ENCODE measurements at regions not wholly inside any gene's neighbourhood (a gene's known extent, or its start where the extent isn't known, plus 50 kb on each side); places are given as distances from the start of the nearest gene placed in this dataset.

DNA sequence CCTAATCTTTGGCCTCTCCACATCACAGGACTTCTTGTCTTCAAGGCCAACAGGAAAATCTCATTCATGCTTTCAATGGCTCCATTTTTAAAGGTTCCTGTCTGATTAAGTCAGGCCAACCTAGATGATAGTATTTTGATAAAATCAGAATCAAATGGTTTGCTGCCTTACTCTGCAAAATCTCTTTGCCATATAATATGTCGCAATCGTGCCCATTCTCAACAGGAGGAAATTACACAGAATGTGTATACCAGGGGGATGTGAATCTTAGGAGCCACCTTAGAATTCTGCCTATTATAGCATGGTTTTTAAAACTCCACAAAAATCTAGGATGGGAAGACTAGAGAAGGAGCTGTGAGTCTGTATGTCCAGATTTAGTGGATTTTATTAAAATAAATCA, 612.9 kb upstream of the MAN1A1 start:
- no peak for TF ChIP-seq EZH2 (IDR thresholded peaks at IDR 0.05; ENCODE audit: low read length)
- TF ChIP-seq, protein P1, sequence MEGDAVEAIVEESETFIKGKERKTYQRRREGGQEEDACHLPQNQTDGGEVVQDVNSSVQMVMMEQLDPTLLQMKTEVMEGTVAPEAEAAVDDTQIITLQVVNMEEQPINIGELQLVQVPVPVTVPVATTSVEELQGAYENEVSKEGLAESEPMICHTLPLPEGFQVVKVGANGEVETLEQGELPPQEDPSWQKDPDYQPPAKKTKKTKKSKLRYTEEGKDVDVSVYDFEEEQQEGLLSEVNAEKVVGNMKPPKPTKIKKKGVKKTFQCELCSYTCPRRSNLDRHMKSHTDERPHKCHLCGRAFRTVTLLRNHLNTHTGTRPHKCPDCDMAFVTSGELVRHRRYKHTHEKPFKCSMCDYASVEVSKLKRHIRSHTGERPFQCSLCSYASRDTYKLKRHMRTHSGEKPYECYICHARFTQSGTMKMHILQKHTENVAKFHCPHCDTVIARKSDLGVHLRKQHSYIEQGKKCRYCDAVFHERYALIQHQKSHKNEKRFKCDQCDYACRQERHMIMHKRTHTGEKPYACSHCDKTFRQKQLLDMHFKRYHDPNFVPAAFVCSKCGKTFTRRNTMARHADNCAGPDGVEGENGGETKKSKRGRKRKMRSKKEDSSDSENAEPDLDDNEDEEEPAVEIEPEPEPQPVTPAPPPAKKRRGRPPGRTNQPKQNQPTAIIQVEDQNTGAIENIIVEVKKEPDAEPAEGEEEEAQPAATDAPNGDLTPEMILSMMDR (optimal IDR thresholded peaks at IDR 0.05 in 1 of 3, IDR thresholded peaks at IDR 0.05 in 1 of 3, conservative IDR thresholded peaks at IDR 0.05 in 1 of 3; ENCODE audit: extremely low read depth in 1 of 3, insufficient read depth in 2 of 3, low read length in 3 of 3): no peak
- H3K27me3 ChIP-seq (ENCODE audit: control insufficient read depth, extremely low read depth, insufficient read depth, low read length): no peaks in the 10 kb centered on the region
- dilution Hi-C loops (cut with MboI; ENCODE audit: extremely low pct_ligation_motif_present, low sequenced_read_pairs): no loop called here
- no peaks in the 10 kb centered on the region for H3K9me3 ChIP-seq (ENCODE audit: control insufficient read depth, low read depth, low read length)
- no peak overlapping the region for H2AFZ ChIP-seq (ENCODE audit: control insufficient read depth, low read length)
- H3K9me1 ChIP-seq (ENCODE audit: control insufficient read depth, extremely low read depth, insufficient read depth, low read length): no peaks in the 10 kb centered on the region
- H3K79me2 ChIP-seq (ENCODE audit: control insufficient read depth, insufficient read depth, low read length): no peaks in the 10 kb centered on the region
- DNase-seq (ENCODE audit: low read depth, low spot score): no peak
- H3K4me1 ChIP-seq (ENCODE audit: control insufficient read depth, extremely low read depth, insufficient read depth, low read length): no peaks in the 10 kb centered on the region
- no peak overlapping the region for H3K9ac ChIP-seq (ENCODE audit: control insufficient read depth, extremely low read depth, insufficient read depth, low read length)
- no peak overlapping the region for H3K4me3 ChIP-seq (ENCODE audit: control insufficient read depth in 2 of 3, extremely low read depth in 1 of 3, insufficient read depth in 2 of 3, low read depth in 1 of 3, low read length in 3 of 3)
- FAIRE-seq: no peak
- H4K20me1 ChIP-seq (ENCODE audit: control insufficient read depth, extremely low read depth, insufficient read depth, low read length): no peaks in the 10 kb centered on the region
- H3K4me2 ChIP-seq (ENCODE audit: control insufficient read depth, extremely low read depth, insufficient read depth, low read depth, low read length): no peak overlapping the region
- H3K27ac ChIP-seq (ENCODE audit: control insufficient read depth, insufficient read depth, low read length): no peak overlapping the region
- H3K36me3 ChIP-seq (ENCODE audit: control insufficient read depth in 2 of 2, extremely low read depth in 1 of 2, insufficient read depth in 2 of 2, low read length in 2 of 2): no peaks in the 10 kb centered on the region

GRCh38 chr6:119961450-119961849, 611.9 kb upstream of the MAN1A1 start:
- Histone ChIP-seq H3K4me1 (ENCODE audit: control insufficient read depth, extremely low read depth, insufficient read depth, low read length) (no peaks in the 10 kb centered on the region), H3K27me3 (ENCODE audit: control insufficient read depth, extremely low read depth, insufficient read depth, low read length) (no peaks in the 10 kb centered on the region), H4K20me1 (ENCODE audit: control insufficient read depth, extremely low read depth, insufficient read depth, low read length) (no peaks in the 10 kb centered on the region), H3K4me3 (ENCODE audit: control insufficient read depth in 2 of 3, extremely low read depth in 1 of 3, insufficient read depth in 2 of 3, low read depth in 1 of 3, low read length in 3 of 3) (no peak overlapping the region), H3K9ac (ENCODE audit: control insufficient read depth, extremely low read depth, insufficient read depth, low read length) (no peak overlapping the region), H3K36me3 (ENCODE audit: control insufficient read depth in 2 of 2, extremely low read depth in 1 of 2, insufficient read depth in 2 of 2, low read length in 2 of 2) (no peaks in the 10 kb centered on the region), H2AFZ (ENCODE audit: control insufficient read depth, low read length) (no peak overlapping the region), H3K9me3 (ENCODE audit: control insufficient read depth, low read depth, low read length) (no peaks in the 10 kb centered on the region), H3K27ac (ENCODE audit: control insufficient read depth, insufficient read depth, low read length) (no peak overlapping the region), H3K4me2 (ENCODE audit: control insufficient read depth, extremely low read depth, insufficient read depth, low read depth, low read length) (no peak overlapping the region), H3K79me2 (ENCODE audit: control insufficient read depth, insufficient read depth, low read length) (no peaks in the 10 kb centered on the region), H3K9me1 (ENCODE audit: control insufficient read depth, extremely low read depth, insufficient read depth, low read length) (no peaks in the 10 kb centered on the region)
- dilution Hi-C loops (cut with MboI; ENCODE audit: extremely low pct_ligation_motif_present, low sequenced_read_pairs): no loop called here
- FAIRE-seq: no peak
- no peak for DNase-seq (ENCODE audit: low read depth, low spot score)
- TF ChIP-seq EZH2 (IDR thresholded peaks at IDR 0.05; ENCODE audit: low read length): no peak

DNA sequence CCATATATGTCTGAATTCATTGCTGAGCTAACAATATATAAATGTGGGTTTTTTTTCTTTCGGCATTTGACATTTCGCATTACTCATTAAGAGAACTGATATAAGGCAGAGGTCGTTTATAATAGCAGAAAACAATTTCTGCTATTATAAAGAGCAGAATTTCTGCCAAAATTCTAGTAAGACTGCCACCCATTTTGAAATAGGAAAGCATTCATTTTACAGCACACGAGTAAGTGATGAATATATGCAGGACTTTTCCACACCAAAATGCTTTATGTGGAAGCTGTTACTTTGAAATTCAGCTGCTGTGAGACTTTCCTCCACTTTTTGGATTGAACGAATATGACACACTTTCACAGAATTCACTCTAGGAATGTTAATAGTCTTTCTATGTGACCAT, 610.9 kb upstream of the MAN1A1 start:
- H3K27me3 ChIP-seq (ENCODE audit: control insufficient read depth, extremely low read depth, insufficient read depth, low read length): no peaks in the 10 kb centered on the region
- no peaks in the 10 kb centered on the region for H3K36me3 ChIP-seq (ENCODE audit: control insufficient read depth in 2 of 2, extremely low read depth in 1 of 2, insufficient read depth in 2 of 2, low read length in 2 of 2)
- no peaks in the 10 kb centered on the region for H3K79me2 ChIP-seq (ENCODE audit: control insufficient read depth, insufficient read depth, low read length)
- no peak overlapping the region for H2AFZ ChIP-seq (ENCODE audit: control insufficient read depth, low read length)
- no peak overlapping the region for H3K27ac ChIP-seq (ENCODE audit: control insufficient read depth, insufficient read depth, low read length)
- H4K20me1 ChIP-seq (ENCODE audit: control insufficient read depth, extremely low read depth, insufficient read depth, low read length): no peaks in the 10 kb centered on the region
- H3K4me1 ChIP-seq (ENCODE audit: control insufficient read depth, extremely low read depth, insufficient read depth, low read length): no peaks in the 10 kb centered on the region
- no peak overlapping the region for H3K9ac ChIP-seq (ENCODE audit: control insufficient read depth, extremely low read depth, insufficient read depth, low read length)
- no peak overlapping the region for H3K4me2 ChIP-seq (ENCODE audit: control insufficient read depth, extremely low read depth, insufficient read depth, low read depth, low read length)
- H3K9me1 ChIP-seq (ENCODE audit: control insufficient read depth, extremely low read depth, insufficient read depth, low read length): no peaks in the 10 kb centered on the region
- no peak for TF ChIP-seq EZH2 (IDR thresholded peaks at IDR 0.05; ENCODE audit: low read length)
- TF ChIP-seq, protein P1 (optimal IDR thresholded peaks at IDR 0.05 in 1 of 3, IDR thresholded peaks at IDR 0.05 in 1 of 3, conservative IDR thresholded peaks at IDR 0.05 in 1 of 3; ENCODE audit: extremely low read depth in 1 of 3, insufficient read depth in 2 of 3, low read length in 3 of 3): no peak
- H3K9me3 ChIP-seq (ENCODE audit: control insufficient read depth, low read depth, low read length): no peaks in the 10 kb centered on the region
- no peak overlapping the region for H3K4me3 ChIP-seq (ENCODE audit: control insufficient read depth in 2 of 3, extremely low read depth in 1 of 3, insufficient read depth in 2 of 3, low read depth in 1 of 3, low read length in 3 of 3)
- no peak for DNase-seq (ENCODE audit: low read depth, low spot score)
- dilution Hi-C loops (cut with MboI; ENCODE audit: extremely low pct_ligation_motif_present, low sequenced_read_pairs): no loop called here
- no peak for FAIRE-seq

All from keratinocyte (primary cell).